GM21360 (cell line): ENCODE measurements at regions not wholly inside any gene's neighbourhood (a gene's known extent, or its start where the extent isn't known, plus 50 kb on each side); places are given as distances from the start of the nearest gene placed in this dataset.

Experiments used
- ATAC-seq: cut with Tn5 transposase; IDR thresholded peaks from one replicate; pipeline ENCODE4 v1.9.1; 2021; ENCODE audit warnings: mild to moderate bottlenecking, moderate library complexity; ENCODE audit not compliant: unreplicated experiment

DNA sequence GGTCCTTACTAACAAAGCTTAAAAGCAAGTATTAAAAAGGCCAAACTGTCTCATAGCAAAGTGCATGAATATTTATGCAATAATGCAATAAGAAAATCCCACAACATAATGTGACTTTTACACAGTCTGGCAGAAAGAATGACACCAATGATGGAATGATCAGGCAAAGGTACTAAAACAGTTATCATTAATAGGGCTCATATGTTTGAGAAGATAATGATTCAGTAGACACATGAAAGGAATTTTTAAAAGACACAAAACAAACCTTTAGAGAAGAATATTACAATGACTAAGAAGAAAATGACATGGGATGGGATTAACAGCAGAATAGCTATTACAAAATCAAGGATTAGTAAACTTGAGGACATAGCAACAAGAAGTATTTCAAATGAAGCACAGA, 1411.2 kb upstream of the TMEM132C start:
- no peak for ATAC-seq

GRCh38 chr12:126856958-126857357, 1410.0 kb upstream of the TMEM132C start:
- no peak for ATAC-seq

GRCh38 chr12:126858560-126858959, 1408.4 kb upstream of the TMEM132C start:
- no peak for ATAC-seq

GRCh38 chr12:126860210-126860609, 1406.8 kb upstream of the TMEM132C start:
- ATAC-seq: no peak

- no peak for ATAC-seq
Observed at GRCh38 chr12:126862500-126862899, 1404.5 kb upstream of the TMEM132C start.

DNA sequence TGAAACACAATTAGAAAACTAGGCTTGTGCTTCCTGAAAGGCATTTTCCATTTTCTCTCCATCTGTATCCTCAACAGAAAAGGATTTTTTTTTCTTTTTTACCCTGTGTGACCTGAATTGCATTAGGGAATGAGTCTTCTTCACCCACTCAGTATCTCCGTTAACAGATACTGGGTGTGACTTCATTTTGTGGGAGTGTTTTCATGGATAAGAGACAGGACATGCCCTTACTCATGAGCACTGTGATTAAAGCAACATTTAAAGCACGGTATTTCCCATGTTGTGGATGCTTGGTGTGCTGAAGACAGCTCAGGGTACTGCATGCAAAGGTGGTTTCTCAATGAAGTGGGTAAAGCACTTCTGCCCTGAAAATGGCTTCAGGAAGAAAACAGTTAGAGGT, 1397.3 kb upstream of the TMEM132C start:
- no peak for ATAC-seq

- ATAC-seq: no peak
Observed at GRCh38 chr12:126873701-126874100, 1393.3 kb upstream of the TMEM132C start.

DNA sequence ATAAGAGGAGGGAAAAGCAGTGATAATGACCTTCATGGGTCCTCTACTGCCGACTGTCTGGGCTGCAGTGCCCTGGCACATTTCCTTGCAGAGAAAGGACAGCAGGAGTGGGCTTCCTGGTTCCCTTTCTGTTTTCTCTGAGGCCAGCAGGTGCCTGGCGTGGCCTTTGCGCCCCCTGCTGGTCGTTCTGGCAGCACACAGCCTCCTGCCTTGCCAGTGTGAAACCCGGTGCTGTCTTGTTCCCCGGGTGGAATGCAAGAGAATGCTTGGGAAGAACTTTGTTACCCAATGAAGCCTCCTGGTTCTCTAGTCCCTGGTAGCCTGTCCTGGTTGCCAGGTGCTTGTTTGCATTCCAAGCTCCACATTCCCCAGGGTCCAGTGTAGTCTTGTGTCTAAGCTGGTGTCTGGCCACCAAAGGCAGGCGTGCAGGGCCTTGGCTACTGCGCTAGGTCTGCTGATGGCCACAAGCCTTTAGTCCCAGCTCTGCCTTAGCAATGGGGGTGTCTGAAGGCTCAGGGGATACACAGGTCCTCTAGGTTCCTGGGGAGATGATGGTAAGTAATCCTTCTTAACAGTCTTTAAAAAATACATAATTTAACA, 1392.4 kb upstream of the TMEM132C start:
- peak; percentile 95 for ATAC-seq

DNA sequence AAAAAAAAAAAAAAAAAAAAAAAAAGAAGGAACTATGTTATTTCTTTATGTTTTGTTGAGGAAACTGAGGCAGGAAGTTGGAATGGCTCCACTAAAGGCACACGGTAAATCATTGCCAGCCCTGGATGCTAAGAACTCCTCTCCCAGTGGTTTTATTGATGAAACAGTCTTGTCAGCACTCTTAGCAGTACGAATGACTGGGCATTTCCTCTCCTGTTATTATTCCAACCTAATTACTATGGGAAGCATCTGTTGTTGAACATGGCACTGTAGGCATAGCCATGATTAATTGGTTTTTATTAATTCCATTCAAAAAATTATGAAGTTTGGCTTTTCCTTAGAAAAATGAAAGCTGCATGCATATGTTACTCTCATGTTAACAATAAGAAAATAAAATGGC, 1387.1 kb upstream of the TMEM132C start:
- no peak for ATAC-seq

DNA sequence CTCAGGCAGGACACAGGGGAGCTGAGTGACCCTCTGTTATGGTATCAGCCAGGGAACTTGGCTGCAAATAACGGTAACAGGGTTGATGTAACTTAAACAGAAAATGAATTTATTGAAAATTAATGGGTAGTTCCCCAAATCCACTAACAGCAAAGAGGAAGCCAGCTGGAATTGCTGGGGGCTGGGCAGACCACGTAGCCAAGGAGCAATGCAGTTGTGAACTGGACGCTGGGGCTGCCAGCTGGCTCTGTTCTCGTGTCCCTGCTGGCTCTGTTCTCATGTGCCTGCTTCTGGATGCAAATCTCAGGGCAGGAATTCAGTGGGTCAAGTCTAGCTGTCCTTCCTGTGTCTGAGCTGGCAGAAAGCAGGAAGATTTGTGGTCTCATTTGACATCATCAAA, 1383.3 kb upstream of the TMEM132C start:
- no peak for ATAC-seq

GRCh38 chr12:126889501-126889900, 1377.5 kb upstream of the TMEM132C start:
- ATAC-seq: no peak

DNA sequence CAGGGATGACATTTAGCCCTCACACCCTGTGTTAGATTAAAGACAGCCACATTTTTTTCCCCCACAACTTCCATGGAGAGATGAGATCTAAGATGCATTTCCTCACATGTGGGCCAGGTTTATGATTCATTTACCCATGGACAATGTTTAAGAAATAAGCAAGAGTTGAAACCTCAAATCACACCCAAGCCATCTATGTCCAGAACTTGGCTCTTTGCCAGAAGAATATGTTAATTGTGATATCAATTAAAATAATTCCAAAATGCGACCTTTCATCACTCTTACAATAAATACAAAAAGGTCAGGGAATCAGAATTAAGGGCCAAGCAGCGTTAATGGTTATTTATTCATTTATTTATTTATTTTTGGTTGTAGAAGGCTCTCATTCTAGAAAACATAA, 1376.9 kb upstream of the TMEM132C start:
- ATAC-seq: no peak

- no peak for ATAC-seq
Observed at GRCh38 chr12:126891789-126892188, 1375.2 kb upstream of the TMEM132C start.

GRCh38 chr12:126895951-126896913, 1370.7 kb upstream of the TMEM132C start:
- ATAC-seq: no peak

DNA sequence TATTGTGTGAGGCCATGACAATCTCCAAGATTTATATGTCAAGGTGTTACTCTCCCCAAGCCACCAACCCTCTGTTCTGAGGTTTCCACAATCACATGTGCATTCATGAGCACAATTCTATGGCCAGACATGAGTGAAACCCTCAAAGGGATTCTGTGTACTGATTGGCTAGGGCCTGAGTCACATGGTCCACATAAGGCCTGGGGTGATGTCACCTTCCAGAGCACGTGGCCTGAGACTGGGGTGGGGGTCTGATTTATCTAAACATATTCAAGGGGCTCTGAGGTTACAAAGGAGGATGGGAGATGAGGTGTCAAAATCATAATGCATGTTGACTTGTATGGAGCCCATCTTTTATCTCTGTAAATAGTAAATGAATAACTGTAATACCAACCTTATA, 1369.9 kb upstream of the TMEM132C start:
- ATAC-seq: no peak

- ATAC-seq: no peak
Observed at GRCh38 chr12:126897778-126898177, 1369.2 kb upstream of the TMEM132C start.

- no peak for ATAC-seq
Observed at GRCh38 chr12:126898562-126898961, 1368.4 kb upstream of the TMEM132C start.

DNA sequence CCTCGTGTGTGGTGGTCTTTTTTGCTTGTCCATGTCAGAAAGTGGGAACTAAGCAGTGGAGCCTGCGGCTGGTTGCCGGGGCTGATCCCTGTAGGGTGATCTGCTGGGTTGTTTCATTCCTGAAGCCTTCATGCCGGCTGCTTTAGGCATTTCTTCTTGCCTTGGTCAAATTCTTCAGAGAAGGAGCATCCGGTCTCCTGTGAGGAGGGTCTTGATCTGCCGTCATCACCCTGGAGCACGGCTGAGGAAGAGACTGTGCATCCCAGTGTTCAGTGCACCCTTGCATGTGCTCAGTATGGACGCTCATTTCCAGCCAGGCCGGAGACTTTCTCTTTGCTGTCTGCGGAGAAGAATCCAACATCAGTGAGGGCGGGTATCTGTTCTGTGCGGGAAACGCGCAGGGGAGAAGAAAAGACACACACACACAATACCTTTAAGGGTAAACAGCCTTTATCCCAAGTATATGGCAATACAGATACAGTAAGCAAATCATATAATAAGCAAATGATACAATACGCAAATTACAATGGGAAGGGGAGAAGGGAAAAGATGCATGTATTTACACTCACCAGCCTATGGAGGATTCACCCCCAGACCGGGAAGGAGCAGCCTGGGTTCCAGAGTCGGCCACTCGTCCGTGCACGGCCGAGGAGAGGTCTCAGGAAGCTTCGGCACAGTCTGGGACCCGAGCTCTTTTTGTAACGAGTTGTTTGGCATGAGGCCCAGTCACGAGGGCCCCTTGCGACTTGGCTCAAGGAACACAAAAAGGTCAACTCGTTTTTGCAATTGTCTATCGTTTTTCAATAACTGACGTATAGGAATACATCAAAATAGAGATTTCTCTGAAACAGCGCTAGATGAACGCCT, 1366.8 kb upstream of the TMEM132C start:
- no peak for ATAC-seq

DNA sequence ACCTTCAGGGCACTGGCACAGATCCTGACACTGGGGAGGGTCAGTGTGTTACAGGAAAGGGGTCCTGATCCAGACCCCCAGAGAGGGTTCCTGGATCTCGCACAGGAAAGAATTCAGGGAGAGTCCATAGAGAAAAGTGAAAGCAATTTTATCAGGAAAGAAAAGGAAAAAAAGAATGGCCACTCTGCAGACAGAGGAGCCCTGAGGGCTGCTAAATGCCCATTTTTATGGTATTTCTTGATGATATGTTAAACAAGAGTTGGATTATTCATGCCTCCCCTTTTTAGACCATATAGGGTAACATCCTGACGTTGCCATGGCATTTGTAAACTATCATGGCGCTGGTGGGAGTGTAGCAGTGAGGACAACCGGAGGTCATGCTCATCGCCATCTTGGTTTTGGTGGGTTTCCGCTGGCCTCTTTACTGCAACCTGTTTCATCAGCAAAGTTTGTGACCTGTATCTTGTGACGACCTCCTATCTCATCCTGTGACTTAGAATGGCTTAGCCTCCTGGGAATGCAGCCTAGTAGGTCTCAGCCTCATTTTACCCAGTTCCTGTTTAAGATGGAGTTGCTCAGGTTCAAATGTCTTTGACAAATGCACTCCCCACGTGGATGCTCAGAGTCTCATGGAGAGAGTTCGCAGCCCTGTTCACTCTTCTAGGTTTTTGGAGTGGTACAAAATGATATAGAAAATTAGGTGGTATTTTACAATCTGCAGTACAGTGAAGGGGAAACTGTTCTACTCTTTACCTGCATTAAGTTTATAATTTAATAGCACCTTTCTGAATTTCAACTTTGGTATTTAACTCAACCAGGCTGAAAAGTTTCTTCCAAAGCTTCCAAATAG, 1363.7 kb upstream of the TMEM132C start:
- ATAC-seq: no peak

DNA sequence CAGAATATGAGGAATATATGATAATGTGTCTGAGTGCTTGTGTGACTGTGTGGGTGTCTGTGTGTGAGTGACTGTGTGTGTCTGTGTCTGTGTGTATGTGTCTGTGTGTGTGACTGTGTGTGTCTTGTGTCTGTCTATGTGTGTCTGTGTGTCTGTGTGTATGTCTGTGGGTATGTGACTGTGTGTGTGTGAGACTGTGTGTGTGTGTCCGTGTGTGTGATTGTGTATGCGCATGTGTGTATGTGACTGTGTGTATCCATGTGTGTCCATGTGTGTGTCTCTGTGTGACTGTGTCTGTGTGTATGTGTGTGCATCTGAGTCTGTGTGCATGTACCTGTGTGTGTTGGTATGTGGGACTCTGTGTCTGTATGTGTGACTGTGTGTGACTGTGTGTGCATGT, 1361.2 kb upstream of the TMEM132C start:
- no peak for ATAC-seq
